ENCODE measurements at regions not wholly inside any gene's neighbourhood (a gene's known extent, or its start where the extent isn't known, plus 50 kb on each side); places are given as distances from the start of the nearest gene placed in this dataset.

DNA sequence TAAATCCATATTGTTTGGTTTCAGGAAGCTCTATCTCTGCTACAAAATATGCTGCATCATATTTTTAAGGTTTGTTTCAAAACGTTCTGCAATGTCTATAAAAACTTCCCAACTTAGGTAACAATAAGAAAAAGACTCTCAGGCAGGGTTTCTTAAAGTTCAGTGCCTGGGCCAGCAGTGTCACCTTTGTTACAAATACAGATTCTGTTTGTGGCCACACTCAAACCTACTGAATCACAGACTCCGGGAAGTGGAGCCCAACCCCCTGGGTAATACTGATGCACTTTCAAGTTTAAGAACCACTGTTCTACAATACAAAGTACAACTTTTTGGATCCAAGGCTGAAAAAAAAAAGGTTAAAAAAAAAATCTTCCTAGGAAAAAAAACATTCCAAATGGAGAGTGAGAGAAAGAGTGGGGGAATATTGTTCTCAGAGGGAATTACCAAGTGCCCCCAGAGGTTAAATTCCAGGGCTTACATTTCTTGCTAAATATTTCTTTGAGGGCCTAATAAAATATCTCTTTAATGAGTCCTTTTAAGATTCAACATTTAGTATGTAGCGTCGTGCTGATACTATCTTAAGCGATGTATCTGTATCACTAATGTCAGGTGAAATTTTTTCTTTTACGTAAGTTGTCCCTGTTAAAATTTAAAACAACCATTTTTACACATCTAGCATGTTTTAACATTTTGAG lies 476.7 kb downstream of the TXNL1 start:
- TF ChIP-seq OSR2 (tag by site-specific recombination; IDR thresholded peaks at IDR 0.05) (no peak), ZNF510 (tag by site-specific recombination; IDR thresholded peaks at IDR 0.05; ENCODE audit: insufficient replicate concordance) (no peak), CTCF (tag by site-specific recombination; IDR thresholded peaks at IDR 0.05) (no peak)
